BE2C (cell line): ENCODE measurements at regions not wholly inside any gene's neighbourhood (a gene's known extent, or its start where the extent isn't known, plus 50 kb on each side); places are given as distances from the start of the nearest gene placed in this dataset.

Experiments
- DNase-seq: peaks from one replicate; pipeline ENCODE4 v3.0.0-alpha.2; 2020
- H3K27me3 ChIP-seq: fragments of 250-450 bp; sonication (Bioruptor Pico); 2 replicates; pipeline ENCODE4 v1.5.1; 2020; ENCODE audit warnings: mild to moderate bottlenecking
- H3K36me3 ChIP-seq: fragments of 250-450 bp; sonication (Bioruptor Pico); 2 replicates; pipeline ENCODE4 v1.5.1; 2020; ENCODE audit warnings: mild to moderate bottlenecking
- H3K4me1 ChIP-seq: fragments of 250-450 bp; sonication (Bioruptor Pico); 2 replicates; pipeline ENCODE4 v1.5.1; 2020
- H3K4me3 ChIP-seq: 2 replicates; pipeline ENCODE4 v1.5.1; 2011; ENCODE audit warnings: low read depth, low read length
- H3K9me3 ChIP-seq: fragments of 250-450 bp; sonication (Bioruptor Pico); 2 replicates; pipeline ENCODE4 v1.5.1; 2020
- TF ChIP-seq, protein P1 (sequence below): IDR thresholded peaks from 2 replicates; pipeline ENCODE4 v1.5.1; 2012; ENCODE audit warnings: mild to moderate bottlenecking, low read depth, low read length

GRCh38 chr4:130636486-130636885, 1540.5 kb downstream of the C4orf33 start:
- H3K36me3 ChIP-seq: no peaks in the 10 kb centered on the region
- TF ChIP-seq, protein P1, sequence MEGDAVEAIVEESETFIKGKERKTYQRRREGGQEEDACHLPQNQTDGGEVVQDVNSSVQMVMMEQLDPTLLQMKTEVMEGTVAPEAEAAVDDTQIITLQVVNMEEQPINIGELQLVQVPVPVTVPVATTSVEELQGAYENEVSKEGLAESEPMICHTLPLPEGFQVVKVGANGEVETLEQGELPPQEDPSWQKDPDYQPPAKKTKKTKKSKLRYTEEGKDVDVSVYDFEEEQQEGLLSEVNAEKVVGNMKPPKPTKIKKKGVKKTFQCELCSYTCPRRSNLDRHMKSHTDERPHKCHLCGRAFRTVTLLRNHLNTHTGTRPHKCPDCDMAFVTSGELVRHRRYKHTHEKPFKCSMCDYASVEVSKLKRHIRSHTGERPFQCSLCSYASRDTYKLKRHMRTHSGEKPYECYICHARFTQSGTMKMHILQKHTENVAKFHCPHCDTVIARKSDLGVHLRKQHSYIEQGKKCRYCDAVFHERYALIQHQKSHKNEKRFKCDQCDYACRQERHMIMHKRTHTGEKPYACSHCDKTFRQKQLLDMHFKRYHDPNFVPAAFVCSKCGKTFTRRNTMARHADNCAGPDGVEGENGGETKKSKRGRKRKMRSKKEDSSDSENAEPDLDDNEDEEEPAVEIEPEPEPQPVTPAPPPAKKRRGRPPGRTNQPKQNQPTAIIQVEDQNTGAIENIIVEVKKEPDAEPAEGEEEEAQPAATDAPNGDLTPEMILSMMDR: no peak
- peak; percentile 51 for DNase-seq
- H3K4me3 ChIP-seq: peak overlapping the region; percentile 29
- no peaks in the 10 kb centered on the region for H3K9me3 ChIP-seq
- peaks cover 23% of the 10 kb centered on the region for H3K4me1 ChIP-seq
- H3K27me3 ChIP-seq: no peaks in the 10 kb centered on the region

GRCh38 chr4:130640592-130640991, 1544.6 kb downstream of the C4orf33 start:
- Histone ChIP-seq H3K27me3 (no peaks in the 10 kb centered on the region), H3K4me1 (peaks cover 18% of the 10 kb centered on the region), H3K36me3 (no peaks in the 10 kb centered on the region), H3K9me3 (no peaks in the 10 kb centered on the region), H3K4me3 (no peak overlapping the region)
- no peak for DNase-seq
- TF ChIP-seq, protein P1: no peak

- DNase-seq: no peak
- H3K4me3 ChIP-seq: no peak overlapping the region
- no peaks in the 10 kb centered on the region for H3K36me3 ChIP-seq
- TF ChIP-seq, protein P1: no peak
- H3K4me1 ChIP-seq: no peaks in the 10 kb centered on the region
- no peaks in the 10 kb centered on the region for H3K27me3 ChIP-seq
- H3K9me3 ChIP-seq: no peaks in the 10 kb centered on the region
Observed at GRCh38 chr4:130646886-130647285, 1550.9 kb downstream of the C4orf33 start.

GRCh38 chr4:130648570-130648969, 1552.6 kb downstream of the C4orf33 start:
- no peak for DNase-seq
- Histone ChIP-seq H3K4me3 (no peak overlapping the region), H3K36me3 (no peaks in the 10 kb centered on the region), H3K4me1 (no peaks in the 10 kb centered on the region), H3K9me3 (no peaks in the 10 kb centered on the region), H3K27me3 (no peaks in the 10 kb centered on the region)
- TF ChIP-seq, protein P1: no peak

DNA sequence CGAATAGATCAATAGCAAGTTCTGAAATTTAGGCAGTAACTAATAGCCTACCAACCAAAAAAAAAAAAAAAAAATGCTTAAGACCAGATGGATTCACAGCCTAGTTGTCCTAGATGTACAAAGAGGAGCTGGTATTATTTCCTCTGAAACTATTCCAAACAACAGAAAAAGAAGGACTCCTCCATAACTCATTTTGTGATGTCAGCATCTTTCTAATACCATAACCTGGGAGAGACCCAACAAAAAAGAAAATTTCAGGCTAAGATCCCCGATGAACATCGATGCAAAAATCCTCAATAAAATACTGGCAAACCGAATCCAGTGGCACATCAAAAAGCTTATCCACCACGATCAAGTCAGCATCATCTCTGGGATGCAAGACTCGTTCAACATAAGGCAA, 1557.9 kb downstream of the C4orf33 start:
- H3K9me3 ChIP-seq: no peaks in the 10 kb centered on the region
- H3K4me3 ChIP-seq: no peak overlapping the region
- H3K27me3 ChIP-seq: no peaks in the 10 kb centered on the region
- no peak for DNase-seq
- no peaks in the 10 kb centered on the region for H3K4me1 ChIP-seq
- TF ChIP-seq, protein P1: no peak
- no peaks in the 10 kb centered on the region for H3K36me3 ChIP-seq

GRCh38 chr4:130659320-130659719, 1563.4 kb downstream of the C4orf33 start:
- H3K4me1 ChIP-seq: no peaks in the 10 kb centered on the region
- TF ChIP-seq, protein P1: no peak
- DNase-seq: no peak
- no peak overlapping the region for H3K4me3 ChIP-seq
- H3K27me3 ChIP-seq: no peaks in the 10 kb centered on the region
- H3K9me3 ChIP-seq: no peaks in the 10 kb centered on the region
- H3K36me3 ChIP-seq: no peaks in the 10 kb centered on the region
